GM12865 (cell line): ENCODE measurements at regions not wholly inside any gene's neighbourhood (a gene's known extent, or its start where the extent isn't known, plus 50 kb on each side); places are given as distances from the start of the nearest gene placed in this dataset.
"Not testable (repeated sequence)": the region's sequence is repeated elsewhere in the genome, so short reads cannot be mapped to it uniquely, and the experiment has no call there.

Source experiments
- DNase-seq: peaks from one replicate; pipeline ENCODE4 v3.0.0; 2010; ENCODE audit warnings: low read depth
- H3K4me3 ChIP-seq: 2 replicates; pipeline ENCODE4 v1.5.1; 2011; ENCODE audit warnings: mild to moderate bottlenecking, low read depth, low read length, control low read depth
- CTCF ChIP-seq: IDR thresholded peaks from 2 replicates; pipeline ENCODE4 v1.5.1; 2011; ENCODE audit warnings: low read length, control low read depth, low read depth, inconsistent platforms; ENCODE audit not compliant: insufficient read depth; ENCODE audit errors: missing control alignments

- no peak for TF ChIP-seq CTCF
- H3K4me3 ChIP-seq, result no peak overlapping the region
- no peak for DNase-seq
Observed at GRCh38 chr6:86380571-86381125, 556.7 kb upstream of the HTR1E start.

GRCh38 chr6:86357877-86358276 is 579.5 kb upstream of the HTR1E start:
- H3K4me3 ChIP-seq, result no peak overlapping the region
- TF ChIP-seq CTCF, result no peak
- no peak for DNase-seq

- no peak for TF ChIP-seq CTCF
- DNase-seq, result no peak
- H3K4me3 ChIP-seq, result no peak overlapping the region
Observed at GRCh38 chr6:86355271-86355670, 582.1 kb upstream of the HTR1E start.

GRCh38 chr6:86331919-86332318 is 605.4 kb upstream of the HTR1E start:
- H3K4me3 ChIP-seq, result no peak overlapping the region
- DNase-seq, result no peak
- TF ChIP-seq CTCF, result no peak

GRCh38 chr6:86331265-86331840 is 606.0 kb upstream of the HTR1E start:
- DNase-seq, result no peak
- TF ChIP-seq CTCF, result no peak
- no peak overlapping the region for H3K4me3 ChIP-seq

- no peak for DNase-seq
- H3K4me3 ChIP-seq, result no peak overlapping the region
- TF ChIP-seq CTCF, result no peak
Observed at GRCh38 chr6:86306210-86306609, 631.1 kb upstream of the HTR1E start.

- no peak overlapping the region for H3K4me3 ChIP-seq
- no peak for DNase-seq
- no peak for TF ChIP-seq CTCF
Observed at GRCh38 chr6:86285876-86286275, 643.2 kb upstream of the SYNCRIP start.

- H3K4me3 ChIP-seq, DNase-seq: not testable (repeated sequence)
Observed at GRCh38 chr6:86284809-86285480, 642.3 kb upstream of the SYNCRIP start.

- H3K4me3 ChIP-seq, DNase-seq: not testable (repeated sequence)
Observed at GRCh38 chr6:86283596-86283995, 640.9 kb upstream of the SYNCRIP start.
